GM21825 (cell line): ENCODE measurements at regions not wholly inside any gene's neighbourhood (a gene's known extent, or its start where the extent isn't known, plus 50 kb on each side); places are given as distances from the start of the nearest gene placed in this dataset.

Experiments
- ATAC-seq: cut with Tn5 transposase; IDR thresholded peaks from one replicate; pipeline ENCODE4 v1.9.1; 2021; ENCODE audit warnings: mild to moderate bottlenecking, moderate library complexity; ENCODE audit not compliant: unreplicated experiment

- no peak for ATAC-seq
Measured at GRCh38 chr15:86021281-86022264, 58.1 kb upstream of the AGBL1 start.

GRCh38 chr15:86028961-86029360 lies 50.7 kb upstream of the AGBL1 start:
- ATAC-seq: no peak
